Brain pericyte (primary cell): ENCODE measurements at regions not wholly inside any gene's neighbourhood (a gene's known extent, or its start where the extent isn't known, plus 50 kb on each side); places are given as distances from the start of the nearest gene placed in this dataset.

Source experiments
- DNase-seq: peaks from one replicate; pipeline ENCODE4 v3.0.0-alpha.2; 2012; ENCODE audit warnings: low read depth, low spot score

DNA sequence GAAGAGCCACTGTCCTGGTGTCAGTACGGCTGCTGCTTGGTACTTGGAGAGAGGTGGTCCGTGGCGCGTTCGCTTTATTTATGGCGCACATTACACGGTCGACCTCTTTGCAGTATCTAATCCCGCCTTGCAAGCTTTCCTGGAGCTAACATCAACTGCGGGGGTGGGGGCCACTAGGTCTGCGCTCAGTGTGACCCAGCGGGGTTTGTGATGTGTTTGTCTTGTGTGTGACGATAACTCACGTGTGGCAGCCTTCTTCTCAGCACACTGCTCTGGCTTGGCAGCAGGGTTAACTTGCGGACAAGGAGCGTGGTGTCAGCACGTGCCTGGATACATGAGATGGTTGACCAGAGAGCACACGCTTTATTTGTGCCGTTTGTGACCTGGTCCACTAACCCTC, 122.2 kb upstream of the RTL1 start:
- DNase-seq, result no peak

DNA sequence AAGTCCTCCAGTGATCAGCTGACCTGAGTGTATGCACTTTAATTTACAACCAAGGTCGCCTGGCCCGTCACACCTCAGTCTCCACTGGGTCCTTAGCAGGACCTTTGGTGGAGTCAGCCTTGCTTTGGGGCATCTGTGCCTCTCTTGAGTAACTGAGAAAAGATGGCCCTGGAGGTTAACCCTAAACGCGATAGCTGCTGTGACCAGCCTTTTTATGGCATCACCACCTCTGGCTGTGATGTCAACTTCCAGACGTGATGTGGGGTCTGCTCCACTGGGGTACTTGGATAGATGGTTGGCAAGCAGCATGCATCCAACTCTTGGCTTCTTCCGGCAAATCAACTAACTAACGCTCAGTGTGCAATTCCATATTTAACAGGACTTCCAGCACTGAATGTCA, 122.8 kb upstream of the RTL1 start:
- DNase-seq, result no peak

DNA sequence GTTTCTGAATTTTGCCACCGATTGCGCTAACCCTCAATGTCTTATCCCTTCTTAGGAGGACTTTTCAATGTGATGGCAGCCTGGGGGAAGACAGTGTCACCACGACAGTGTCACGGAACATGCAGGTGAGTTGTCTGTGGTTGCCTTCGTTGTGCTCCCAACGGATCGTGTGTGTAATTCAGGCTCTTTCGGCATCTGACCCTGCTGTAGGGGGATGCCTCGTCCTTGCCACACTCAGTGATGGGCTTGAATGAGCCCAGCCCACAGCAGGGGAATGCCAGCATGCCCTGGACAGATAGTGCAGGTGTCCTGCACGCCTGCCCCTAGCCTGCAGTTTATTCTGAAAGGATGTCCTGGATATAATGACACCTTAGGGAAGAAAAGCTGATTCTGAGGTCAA, 123.8 kb upstream of the RTL1 start:
- no peak for DNase-seq

DNA sequence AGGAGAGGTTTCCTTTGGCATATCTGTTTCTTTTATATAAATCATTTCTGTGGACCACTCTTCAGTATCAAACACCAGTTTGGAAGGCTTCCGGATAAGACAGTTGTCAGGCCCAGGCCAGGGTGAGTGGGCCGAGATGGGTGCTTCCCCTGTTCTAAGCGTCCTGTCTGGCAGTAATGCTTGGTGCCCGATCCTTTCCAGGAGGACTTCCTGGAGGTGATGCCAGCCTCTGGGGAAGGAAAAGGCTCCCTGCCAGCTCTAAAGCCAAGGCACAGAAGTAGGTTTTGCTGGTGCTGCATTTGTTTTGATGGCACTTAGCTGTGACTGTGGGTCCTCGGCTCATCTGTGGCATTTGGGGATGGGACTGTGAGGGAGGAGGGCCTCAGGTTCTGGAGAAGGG, 124.4 kb upstream of the RTL1 start:
- no peak for DNase-seq

DNA sequence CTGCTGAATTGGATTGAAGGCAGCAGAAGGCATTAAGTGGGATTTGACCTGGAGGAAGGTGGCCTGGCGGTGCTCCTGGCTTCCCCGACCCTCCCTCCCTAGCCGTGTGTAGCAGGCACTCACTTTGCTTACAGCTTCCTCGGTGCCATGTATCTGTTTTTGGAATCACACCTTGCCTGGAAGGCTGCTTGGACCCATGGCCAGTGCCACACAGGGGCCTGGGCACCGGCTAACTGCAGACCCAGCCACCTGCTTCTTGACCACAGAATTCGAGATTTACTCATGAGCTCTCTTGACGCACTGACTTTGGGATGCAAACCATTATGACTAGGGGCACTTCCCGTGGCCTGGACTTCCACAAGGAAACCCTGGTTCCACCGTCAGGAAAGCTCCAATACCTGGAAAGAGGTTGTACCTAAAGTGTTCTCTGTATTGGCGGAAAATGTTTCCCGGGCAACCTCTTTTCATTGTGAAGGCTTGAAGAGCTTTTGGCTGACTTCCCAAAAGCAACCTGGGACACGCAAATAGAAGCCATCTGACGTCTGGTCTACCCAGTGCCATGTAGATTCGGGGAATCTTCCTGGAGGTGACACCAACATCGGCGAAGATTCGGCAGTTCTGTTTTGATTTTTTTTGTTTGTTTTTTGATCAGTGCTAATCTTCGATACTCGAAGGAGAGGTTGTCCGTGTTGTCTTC, 125.6 kb upstream of the RTL1 start:
- DNase-seq, result no peak

DNA sequence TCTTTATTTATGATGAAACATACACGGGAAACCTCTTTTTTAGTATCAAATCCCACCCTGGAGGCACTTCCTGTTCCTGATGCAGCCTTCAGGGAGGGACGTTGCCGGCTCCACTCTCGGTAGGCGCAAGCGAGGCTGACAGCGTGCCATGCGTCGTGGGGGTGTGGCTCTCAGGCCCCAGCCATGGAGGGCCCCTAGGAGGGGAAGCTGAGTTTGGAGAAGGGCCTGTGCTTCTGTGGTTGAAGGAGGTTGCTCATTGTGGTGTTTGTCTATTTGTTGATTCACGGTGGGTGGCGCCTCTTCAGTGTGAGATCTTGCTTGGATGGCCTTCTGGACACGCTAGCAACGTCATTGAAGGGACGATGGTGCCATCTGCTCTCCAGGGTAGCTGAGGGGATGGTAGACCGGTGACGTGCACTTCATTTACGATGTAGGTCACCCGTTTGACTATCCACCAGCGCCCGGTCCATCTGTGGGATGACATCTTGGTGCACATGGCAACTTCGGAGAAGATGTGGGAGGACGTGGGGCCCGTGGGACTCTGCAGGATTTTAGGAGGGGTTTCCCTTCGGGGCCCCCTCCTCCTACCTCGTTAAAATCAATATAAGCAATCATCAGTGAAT, 126.3 kb upstream of the RTL1 start:
- DNase-seq, result no peak

DNA sequence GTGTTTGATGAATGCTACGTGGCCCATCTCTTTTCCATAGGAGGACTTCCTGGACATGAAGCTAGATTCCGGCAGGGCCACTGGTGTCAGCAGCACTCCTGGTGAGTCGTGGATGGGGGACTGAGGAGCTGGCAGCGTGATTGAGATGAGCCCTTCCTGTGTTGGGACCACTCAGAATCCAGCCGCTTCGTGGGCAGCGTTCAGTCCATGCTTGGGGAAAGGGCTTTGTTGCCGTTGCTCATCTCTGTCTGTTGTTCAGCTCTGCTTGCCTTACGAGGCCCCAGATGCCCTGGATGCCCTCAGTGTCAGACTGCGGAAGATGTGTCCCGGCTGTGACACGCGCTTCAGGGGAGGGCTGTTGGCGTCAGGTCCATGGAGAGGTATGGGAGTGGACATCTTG, 127.1 kb upstream of the RTL1 start:
- DNase-seq, result no peak

DNA sequence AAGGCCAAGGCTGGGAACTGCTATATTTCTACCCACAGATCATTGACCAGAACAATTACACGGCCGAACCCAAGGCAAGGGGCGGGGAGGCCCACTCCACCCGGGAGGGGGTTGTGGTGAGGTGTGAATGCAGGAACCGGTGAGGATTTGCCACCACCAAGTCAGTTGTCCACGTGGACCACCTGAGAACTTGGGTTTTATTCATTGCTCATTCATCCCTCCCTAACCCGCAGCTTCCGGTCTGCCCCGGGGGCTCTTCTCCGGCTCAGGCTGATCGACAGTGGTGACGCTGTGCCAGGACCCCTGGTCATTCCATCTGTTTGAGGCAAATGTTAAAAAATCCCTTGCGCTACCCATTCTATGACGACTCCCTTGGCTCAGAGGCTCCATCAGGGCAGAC, 127.7 kb upstream of the RTL1 start:
- no peak for DNase-seq

DNA sequence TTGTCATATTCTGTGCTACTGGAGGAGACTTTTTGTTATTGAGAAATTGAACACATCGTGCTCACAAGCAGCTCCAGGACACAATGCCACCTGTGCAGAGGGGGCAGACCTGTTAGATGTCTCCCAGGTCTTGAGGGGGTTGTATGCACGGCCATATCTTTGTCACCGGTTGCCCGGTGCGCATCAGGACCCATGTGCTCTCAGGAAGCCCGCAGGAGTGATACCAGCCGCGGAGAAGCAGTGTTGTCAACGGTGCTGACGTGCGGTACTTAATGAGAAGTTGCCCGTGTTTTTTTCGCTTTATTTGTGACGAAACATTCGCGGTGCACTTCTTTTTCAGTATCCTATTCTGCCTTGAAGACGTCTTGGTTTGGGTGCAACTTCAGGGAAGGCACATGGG, 128.2 kb upstream of the RTL1 start:
- DNase-seq, result no peak

DNA sequence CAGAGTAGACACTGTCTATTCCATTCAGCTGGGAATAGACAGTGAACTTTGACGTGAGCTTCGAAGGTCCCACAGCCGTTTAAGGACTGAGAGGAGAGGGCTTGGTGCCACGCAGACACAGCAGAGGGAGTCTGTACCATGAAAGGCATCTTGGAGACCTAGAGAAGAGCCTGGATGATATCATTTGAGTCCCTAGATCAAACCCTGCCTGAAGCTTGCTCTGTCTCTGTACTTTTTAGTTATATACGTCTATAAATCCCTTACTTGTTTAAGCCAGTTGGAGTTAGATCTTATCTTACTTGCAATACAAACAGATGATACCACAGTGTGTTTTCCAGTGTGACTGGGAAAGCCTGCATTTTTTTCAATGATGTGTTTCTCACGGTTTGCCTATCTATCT, 128.9 kb upstream of the RTL1 start:
- no peak for DNase-seq

DNA sequence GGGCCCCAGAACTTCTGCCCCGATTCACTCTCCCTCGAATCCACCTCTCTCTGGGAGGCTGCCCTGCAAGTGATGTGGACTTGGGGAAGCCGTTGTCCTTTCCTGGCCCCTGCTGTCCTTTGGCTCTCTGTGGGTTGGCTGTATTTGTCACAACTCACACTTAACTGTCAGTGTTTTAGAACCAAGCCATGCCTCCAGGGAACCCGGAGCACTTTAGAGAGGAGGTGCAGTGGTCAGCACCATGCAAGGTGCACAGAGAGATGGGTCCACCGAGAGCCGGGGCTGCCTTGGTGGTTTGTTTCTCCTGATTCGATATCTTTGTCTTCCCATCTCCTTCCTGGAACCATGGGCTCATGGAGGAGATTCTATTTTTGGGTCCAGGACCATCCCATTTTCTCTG, 129.5 kb upstream of the RTL1 start:
- DNase-seq, result no peak

DNA sequence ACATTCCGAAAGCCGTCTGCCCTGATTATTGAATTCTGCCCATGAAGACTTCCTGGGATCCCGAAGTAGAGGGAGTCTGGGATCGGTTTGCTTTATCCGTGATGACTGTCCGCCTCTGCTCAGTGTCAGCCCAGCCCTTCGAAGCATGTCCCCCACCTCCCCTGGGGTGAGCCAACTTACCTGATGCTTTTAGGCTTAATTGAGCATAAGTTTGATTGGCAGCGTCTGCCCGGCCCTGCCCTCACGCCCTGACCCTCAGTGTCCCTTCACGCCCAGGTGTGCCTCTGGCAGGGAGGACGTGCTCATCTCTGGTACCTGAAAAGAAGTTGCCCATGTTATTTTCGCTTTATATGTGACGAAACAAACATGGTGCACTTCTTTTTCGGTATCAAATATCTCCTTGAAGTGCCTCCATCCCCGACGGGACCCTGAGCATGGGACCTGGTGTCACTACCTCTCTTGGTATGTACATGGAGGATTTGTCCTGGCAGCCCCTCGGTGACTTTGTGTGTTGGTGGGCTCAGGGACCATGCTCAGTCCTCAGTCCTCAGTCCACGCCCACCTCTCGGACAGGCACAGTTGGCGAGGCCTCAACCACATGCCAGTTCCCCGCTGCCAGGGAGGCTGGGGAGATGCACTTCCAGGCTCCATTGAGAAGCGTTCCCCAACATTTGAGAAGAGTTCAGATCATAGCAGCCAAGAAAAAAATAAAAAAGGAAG, 130.1 kb upstream of the RTL1 start:
- no peak for DNase-seq

DNA sequence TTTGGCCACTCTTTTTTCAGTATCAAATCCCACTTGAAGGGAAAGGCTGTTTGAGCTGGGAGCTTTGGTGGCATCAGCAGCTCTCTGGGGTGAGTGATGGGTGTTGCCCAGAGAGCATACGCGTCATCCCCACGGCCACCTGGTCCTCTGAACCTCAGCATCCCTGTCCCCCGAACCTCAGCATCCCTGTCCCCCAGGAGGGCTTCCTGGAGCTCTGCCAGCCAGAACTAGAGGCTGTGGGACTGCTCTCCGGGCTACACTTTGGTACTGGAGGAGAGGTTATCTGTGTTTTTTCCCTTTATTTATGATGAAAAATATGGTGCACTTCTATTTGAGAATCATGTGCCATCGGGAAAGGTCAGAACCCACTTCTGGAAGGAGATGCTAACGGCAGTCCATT, 131.5 kb upstream of the RTL1 start:
- DNase-seq, result no peak

DNA sequence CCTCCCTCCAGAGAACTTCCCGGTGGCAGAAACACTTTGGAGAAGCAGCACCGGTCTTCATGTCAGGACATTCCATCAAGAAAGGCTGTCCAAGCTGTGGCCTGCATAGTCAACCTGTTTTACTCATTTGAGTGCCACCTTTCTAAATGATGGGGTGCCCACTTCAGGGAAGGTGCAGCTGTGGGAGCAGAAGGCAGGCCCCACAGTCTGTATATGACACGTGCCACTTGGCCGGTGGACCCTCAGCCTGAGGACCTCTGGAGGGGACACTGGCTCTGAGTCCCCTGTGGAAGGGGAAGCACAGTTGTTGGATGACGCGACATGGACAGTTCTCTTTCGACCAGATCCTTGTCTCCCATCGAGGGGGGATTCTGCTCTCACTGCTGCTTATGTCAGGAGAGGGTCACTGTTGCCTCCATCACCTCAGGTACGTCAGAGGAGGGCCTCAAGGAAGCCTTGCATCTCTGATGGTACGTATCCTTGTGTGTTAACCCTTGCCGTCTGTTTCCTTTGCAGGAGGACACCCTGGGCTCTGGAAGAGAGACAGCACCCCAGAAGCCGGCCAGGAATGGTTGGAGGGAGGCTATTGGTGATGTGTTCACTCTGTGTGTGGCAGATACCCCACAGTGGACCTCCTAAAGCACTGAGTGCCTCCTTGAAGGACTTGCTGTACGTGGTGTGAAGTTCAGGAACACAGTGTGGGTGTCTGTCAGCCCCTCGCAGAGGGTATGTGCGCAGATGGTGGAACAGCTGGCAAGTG, 132.1 kb upstream of the RTL1 start:
- no peak for DNase-seq

DNA sequence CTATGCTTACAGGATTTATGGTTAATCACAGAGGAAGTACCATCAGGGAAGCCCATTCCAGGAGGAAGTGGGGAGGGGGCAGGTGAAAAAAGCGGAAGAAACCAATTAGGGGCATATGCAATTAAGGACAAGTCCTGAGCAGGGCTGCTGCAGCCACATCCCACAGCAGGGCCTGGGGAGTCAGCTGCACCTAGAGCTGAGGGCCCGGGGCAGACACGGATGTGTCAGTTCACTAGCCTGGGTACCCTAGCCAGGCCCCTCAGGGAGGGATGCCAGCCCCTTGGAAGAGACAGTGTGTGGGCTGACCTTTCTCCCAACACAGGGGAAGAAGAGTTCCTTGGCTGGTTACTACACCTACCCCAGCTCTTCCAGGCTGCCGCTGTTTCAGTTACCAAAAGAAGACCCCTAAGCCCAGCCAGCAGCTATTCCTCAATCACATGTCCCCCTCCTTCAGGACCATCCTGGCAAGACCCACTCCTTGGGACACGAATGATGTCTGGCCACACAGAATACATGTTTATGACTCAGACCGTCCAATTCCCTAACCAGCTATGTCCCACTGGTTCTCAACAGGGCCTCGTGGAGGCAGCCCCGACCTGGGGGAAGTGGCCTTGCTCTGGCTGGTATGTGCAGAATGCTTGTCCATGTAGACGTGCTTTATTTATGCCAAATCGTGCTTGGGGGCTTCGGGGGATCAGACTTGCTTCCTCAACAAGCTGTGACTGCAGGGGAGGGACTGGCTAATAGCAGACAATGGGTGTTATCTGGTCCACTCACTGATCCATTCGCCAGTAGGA, 133.7 kb upstream of the RTL1 start:
- DNase-seq, result no peak

DNA sequence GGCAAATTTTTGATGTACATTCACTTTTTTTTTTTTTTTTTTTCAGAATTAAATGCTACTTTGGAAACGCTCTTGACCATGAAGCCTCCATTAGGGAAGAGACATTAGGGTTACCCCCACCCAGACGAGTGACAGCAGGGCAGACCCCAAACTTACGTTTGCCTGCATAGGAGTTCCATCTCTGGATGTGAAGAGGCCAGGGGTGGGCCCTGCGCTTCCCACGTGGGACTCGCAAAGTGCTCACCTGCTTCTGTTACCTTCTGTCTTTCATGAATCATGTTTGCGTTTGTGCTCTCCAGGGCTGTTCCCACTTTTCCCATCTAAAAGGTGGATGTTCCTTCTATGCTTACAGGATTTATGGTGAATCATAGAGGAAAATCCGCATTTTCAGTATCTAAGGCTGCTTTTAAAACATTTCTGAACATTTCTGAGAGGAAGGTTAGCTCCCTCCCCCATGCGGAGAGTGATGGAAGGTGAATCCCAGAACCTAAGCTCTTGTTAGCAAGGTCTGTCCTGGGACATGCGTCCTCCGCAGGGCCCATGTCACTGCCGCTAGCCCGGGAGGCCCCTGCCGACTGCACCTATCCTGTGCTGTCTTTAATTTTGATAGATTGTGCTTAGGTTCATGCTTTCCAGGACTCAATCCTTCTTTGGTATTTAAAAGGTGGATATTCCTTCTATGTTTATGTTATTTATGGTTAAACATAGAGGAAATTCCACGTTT, 135.7 kb upstream of the RTL1 start:
- no peak for DNase-seq

DNA sequence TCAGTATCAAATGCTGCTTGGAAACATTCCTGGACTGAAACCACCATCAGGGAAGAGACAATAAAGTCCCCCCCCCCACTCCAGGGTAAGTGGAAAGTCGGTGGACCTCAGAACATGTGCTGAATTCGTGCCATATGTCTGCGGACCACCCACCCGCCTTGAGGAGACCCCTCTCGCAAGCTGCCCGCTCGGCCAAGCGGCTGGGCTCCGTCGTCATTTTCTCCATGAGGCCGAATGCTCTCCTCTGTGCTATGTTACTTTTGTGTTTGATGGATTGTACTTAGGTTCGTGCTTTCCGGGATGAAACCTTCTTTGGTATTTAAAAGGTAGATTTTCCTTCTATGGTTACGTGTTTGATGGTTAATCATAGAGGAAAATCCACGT, 136.2 kb upstream of the RTL1 start:
- no peak for DNase-seq

DNA sequence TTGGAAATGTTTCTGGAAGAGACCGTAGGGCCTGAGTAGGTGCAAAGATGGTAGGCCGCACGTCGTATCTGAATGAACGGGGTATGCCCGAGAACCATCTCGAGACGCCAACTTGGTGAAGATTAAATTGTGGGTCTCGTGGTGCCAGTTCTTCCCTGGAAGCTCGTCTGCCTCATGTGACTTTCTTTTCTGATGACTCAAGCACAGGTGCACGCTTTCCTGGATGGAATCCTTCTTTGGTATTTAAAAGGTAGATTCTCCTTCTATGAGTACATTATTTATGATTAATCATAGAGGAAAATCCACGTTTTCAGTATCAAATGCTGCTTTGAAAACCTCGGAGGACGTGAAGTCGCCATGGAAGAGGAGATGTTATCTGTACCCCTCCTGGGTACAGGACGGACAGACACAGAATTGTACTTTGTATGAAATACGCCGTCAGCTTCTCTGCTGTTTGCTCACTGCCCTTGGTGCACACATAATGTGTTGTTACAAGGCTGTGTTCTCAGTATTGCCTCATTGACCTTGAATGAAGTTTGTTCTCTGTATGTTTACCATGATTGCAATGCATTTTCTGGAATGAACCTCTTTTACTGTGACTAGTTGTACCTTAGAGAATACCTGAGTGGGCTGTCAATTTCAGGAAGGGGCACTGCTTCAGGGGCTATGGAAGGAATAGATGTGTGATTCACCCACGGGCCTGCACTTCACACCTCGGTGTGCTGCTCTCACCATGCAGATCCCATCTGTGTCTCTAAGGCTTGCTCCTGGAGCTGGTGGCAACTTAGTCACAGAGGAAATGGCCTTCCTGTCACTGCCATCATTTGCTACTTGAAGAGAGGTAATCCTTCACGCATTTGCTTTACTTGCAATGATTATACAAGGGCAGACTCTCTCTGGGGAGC, 137.3 kb upstream of the RTL1 start:
- DNase-seq, result no peak

DNA sequence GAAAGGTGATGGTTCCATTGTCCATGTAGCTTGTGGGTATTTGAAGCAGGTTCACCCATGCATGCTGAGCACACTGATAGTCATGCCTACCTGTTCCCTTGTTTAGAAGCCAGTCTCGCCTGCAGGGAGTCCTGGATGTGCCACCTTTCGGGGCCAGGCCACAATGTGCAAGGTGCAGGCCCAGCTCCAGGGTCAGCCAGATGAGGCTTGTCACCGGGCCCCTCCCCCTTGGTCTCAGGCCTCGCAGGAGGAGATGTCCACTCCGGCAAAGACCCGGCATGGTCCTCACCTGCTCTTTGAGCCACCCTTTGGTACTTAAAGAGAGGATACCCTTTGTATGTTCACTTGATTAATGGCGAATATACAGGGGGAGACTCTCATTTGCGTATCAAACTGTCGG, 140.4 kb upstream of the RTL1 start:
- no peak for DNase-seq

DNA sequence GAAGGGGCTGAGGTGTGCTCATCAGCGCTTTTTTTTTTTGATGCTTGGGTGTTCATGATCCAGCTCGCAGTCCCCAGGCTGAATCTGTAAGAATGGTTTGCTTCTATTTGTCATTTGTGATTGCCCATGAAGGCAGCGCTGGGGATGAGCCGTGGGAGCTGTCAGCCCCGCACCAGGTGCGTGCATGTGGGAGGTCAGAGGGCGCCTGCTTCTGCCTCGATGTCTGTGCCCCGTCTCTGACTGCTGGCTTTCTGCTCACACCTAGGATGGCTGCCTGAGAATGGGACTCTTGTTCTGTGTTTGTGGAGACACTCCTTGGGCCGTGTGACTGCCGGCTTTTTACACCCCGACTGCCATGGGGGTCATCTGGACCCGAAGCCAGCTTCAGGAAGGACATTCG, 141.2 kb upstream of the RTL1 start:
- DNase-seq, result no peak
